ENCODE measurements at regions not wholly inside any gene's neighbourhood (a gene's known extent, or its start where the extent isn't known, plus 50 kb on each side); places are given as distances from the start of the nearest gene placed in this dataset.

DNA sequence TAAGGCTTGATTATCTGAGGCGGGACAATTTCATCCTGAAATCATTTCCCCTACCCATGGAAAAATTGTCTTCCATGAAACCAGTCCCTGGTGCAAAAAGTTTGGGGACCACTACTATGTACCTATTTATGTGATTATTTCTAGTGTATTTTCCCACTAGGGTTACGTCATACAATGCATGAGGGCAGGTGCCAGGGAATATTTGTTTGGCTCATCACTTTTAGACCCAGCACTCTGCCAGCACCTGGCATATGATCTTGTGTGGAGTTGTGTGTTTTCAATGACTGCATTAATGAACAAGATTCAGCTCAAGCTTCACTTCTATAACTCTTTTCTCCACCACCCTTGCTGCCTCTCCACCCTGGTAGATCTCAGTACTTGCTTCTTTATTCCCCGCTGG lies 73.3 kb upstream of the TNKS2 start:
- no peak for TF ChIP-seq CTCF (conservative IDR thresholded peaks at IDR 0.05)
- no peak for TF ChIP-seq ZFX (IDR thresholded peaks at IDR 0.05)
- H3K27ac ChIP-seq: no peak overlapping the region

GRCh38 chr10:91713461-91714072 lies 80.7 kb upstream of the PPP1R3C start:
- no peak overlapping the region for H3K27ac ChIP-seq
- TF ChIP-seq ZFX (IDR thresholded peaks at IDR 0.05) (no peak), CTCF (conservative IDR thresholded peaks at IDR 0.05) (no peak)

- TF ChIP-seq CTCF (conservative IDR thresholded peaks at IDR 0.05) (no peak), ZFX (IDR thresholded peaks at IDR 0.05) (no peak)
- H3K27ac ChIP-seq: no peak overlapping the region
Observed at GRCh38 chr10:91711885-91712680, 79.2 kb upstream of the PPP1R3C start.

DNA sequence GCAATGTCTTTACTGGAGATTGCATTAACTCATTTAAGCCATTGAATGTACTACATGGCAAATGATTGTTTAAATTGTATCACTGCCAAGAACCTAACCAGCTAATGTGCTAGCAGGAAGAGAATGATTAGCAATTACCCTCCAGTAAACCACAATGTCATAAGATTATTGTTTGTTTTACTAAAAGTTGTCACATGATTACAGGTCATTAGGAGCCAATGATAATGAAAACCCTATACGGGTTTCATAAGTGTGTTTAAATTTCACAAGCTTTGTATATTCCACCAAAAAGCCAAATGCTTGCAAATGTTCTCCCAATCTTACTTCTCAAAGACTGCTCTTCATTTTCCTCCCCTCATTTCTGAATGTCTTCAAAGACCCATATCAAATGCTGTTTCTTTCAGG lies 76.5 kb upstream of the PPP1R3C start:
- H3K27ac ChIP-seq: no peak overlapping the region
- no peak for TF ChIP-seq ZFX (IDR thresholded peaks at IDR 0.05)
- no peak for TF ChIP-seq CTCF (conservative IDR thresholded peaks at IDR 0.05)

GRCh38 chr10:91708174-91708861 lies 75.4 kb upstream of the PPP1R3C start:
- H3K27ac ChIP-seq: no peak overlapping the region; the same call in 1 of the 2 replicates
- TF ChIP-seq CTCF (conservative IDR thresholded peaks at IDR 0.05): no peak
- no peak for TF ChIP-seq ZFX (IDR thresholded peaks at IDR 0.05)

DNA sequence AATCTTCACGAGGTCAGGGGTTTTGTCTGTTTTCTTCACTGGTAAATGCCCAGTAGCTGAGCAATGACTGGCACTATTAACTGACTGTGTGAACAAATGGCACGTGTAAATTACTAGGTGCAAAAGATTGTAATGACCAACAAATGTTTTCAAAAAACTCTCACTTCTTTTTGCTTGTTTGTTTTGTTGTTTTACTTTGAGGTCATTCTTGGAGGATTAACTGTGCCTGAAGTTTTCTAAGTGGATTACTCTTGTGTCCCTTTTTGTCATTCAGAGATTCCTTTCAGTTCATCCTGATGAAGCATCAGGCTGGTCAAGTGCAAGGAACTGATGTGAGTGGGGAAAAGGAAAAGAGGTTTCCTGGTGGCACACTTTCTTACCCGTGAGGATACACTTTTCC lies 74.4 kb upstream of the PPP1R3C start:
- TF ChIP-seq ZFX (IDR thresholded peaks at IDR 0.05) (no peak), CTCF (conservative IDR thresholded peaks at IDR 0.05) (no peak)
- no peak overlapping the region for H3K27ac ChIP-seq
